ENCODE measurements at regions not wholly inside any gene's neighbourhood (a gene's known extent, or its start where the extent isn't known, plus 50 kb on each side); places are given as distances from the start of the nearest gene placed in this dataset.

DNA sequence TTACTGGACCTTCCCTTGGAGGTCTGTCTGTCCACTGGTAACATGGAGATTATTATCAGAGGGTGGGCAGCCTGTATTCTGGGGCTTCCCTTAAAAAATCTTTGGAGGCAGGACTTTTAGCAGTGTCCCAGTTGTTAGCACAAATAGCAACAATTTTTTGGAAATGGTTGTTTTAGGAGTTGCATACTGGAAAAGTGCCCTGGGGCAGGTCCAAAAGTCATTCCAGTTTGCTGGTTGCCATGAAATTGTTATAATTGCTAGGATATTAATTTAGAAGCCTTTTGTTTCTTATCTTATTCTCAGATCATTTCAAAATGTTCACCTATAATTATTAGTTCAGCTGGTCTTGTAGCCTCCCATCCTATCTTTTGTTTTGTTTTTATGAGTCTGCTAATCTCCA lies 71.0 kb downstream of the PTGS2 start:
- H2AFZ ChIP-seq (ENCODE audit: low read length): no peak overlapping the region

DNA sequence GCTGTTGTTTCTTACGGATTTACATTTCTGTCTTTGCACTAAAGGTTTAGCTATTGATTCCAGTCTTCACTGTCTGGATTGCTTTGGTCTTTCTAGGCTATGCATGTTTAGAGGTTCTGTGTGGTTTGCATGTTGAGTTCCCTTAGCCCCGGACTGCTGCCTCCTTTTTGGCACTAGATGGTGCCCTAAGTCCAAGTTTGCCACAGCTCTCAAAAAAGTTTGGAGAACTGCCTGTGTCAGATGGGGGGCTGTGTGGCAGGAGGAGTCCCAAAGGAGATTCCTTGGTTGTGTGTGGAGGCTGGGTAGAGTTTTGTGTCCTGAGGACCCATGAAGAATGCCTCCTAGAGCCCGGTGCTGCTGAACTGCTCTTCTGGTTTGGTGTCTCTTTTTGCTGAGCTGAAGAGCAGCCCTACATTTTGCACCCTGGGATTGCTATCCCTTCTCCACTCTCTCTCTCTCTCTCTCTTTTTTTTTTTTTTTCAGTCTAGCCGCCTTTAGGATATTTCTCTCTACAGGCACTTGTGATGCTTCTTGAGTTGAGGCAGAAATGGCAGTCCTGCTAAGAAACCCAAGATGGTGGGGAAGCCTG lies 74.4 kb downstream of the PTGS2 start:
- Histone ChIP-seq H2AFZ (ENCODE audit: low read length) (no peak overlapping the region), H3K27ac (ENCODE audit: insufficient read depth, low read length) (no peak overlapping the region), H3K9me3 (ENCODE audit: control insufficient read depth, insufficient read depth, low read depth, low read length) (no peaks in the 10 kb centered on the region), H3K27me3 (ENCODE audit: control insufficient read depth, insufficient read depth, low read length) (no peaks in the 10 kb centered on the region), H4K20me1 (ENCODE audit: control insufficient read depth, extremely low read depth, insufficient read depth, low read length) (no peaks in the 10 kb centered on the region), H3K4me2 (ENCODE audit: extremely low read depth, insufficient read depth, low read length) (no peak overlapping the region), H3K36me3 (ENCODE audit: control insufficient read depth, insufficient read depth, low read length) (no peaks in the 10 kb centered on the region), H3K9ac (ENCODE audit: insufficient read depth, low read length) (no peak overlapping the region), H3K4me3 (replicated peaks in 1 of 4; ENCODE audit: control extremely low read depth in 1 of 4, insufficient read depth in 1 of 4, low read depth in 3 of 4, low read length in 4 of 4) (no peak overlapping the region), H3K4me1 (ENCODE audit: control insufficient read depth, extremely low read depth, insufficient read depth, low read length) (no peaks in the 10 kb centered on the region), H3K79me2 (ENCODE audit: control insufficient read depth, insufficient read depth, low read length) (no peaks in the 10 kb centered on the region)
- DNase-seq (ENCODE audit: low read depth in 2 of 2): peak; percentile 50 to 60
- TF ChIP-seq, protein P1, sequence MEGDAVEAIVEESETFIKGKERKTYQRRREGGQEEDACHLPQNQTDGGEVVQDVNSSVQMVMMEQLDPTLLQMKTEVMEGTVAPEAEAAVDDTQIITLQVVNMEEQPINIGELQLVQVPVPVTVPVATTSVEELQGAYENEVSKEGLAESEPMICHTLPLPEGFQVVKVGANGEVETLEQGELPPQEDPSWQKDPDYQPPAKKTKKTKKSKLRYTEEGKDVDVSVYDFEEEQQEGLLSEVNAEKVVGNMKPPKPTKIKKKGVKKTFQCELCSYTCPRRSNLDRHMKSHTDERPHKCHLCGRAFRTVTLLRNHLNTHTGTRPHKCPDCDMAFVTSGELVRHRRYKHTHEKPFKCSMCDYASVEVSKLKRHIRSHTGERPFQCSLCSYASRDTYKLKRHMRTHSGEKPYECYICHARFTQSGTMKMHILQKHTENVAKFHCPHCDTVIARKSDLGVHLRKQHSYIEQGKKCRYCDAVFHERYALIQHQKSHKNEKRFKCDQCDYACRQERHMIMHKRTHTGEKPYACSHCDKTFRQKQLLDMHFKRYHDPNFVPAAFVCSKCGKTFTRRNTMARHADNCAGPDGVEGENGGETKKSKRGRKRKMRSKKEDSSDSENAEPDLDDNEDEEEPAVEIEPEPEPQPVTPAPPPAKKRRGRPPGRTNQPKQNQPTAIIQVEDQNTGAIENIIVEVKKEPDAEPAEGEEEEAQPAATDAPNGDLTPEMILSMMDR (conservative IDR thresholded peaks at IDR 0.05 in 1 of 2, IDR thresholded peaks at IDR 0.05 in 1 of 2; ENCODE audit: low read depth in 1 of 2, low read length in 2 of 2): peak; percentile 72 to 90
- no peak for TF ChIP-seq EZH2 (IDR thresholded peaks at IDR 0.05; ENCODE audit: low read length, missing control alignments)

More for the DNA sequence above, 71.0 kb downstream of the PTGS2 start:
- no peak overlapping the region for H3K9ac ChIP-seq (ENCODE audit: insufficient read depth, low read length)
- no peaks in the 10 kb centered on the region for H4K20me1 ChIP-seq (ENCODE audit: control insufficient read depth, extremely low read depth, insufficient read depth, low read length)
- H3K4me2 ChIP-seq (ENCODE audit: extremely low read depth, insufficient read depth, low read length): no peak overlapping the region
- no peaks in the 10 kb centered on the region for H3K79me2 ChIP-seq (ENCODE audit: control insufficient read depth, insufficient read depth, low read length)
- H3K4me3 ChIP-seq (replicated peaks in 1 of 4; ENCODE audit: control extremely low read depth in 1 of 4, insufficient read depth in 1 of 4, low read depth in 3 of 4, low read length in 4 of 4): no peak overlapping the region
- H3K36me3 ChIP-seq (ENCODE audit: control insufficient read depth, insufficient read depth, low read length): no peaks in the 10 kb centered on the region
- no peak for DNase-seq (ENCODE audit: low read depth in 2 of 2)
- TF ChIP-seq EZH2 (IDR thresholded peaks at IDR 0.05; ENCODE audit: low read length, missing control alignments): no peak
- TF ChIP-seq, protein P1 (conservative IDR thresholded peaks at IDR 0.05 in 1 of 2, IDR thresholded peaks at IDR 0.05 in 1 of 2; ENCODE audit: low read depth in 1 of 2, low read length in 2 of 2): no peak
- no peaks in the 10 kb centered on the region for H3K9me3 ChIP-seq (ENCODE audit: control insufficient read depth, insufficient read depth, low read depth, low read length)
- no peaks in the 10 kb centered on the region for H3K4me1 ChIP-seq (ENCODE audit: control insufficient read depth, extremely low read depth, insufficient read depth, low read length)
- no peaks in the 10 kb centered on the region for H3K27me3 ChIP-seq (ENCODE audit: control insufficient read depth, insufficient read depth, low read length)
- no peak overlapping the region for H3K27ac ChIP-seq (ENCODE audit: insufficient read depth, low read length)

DNA sequence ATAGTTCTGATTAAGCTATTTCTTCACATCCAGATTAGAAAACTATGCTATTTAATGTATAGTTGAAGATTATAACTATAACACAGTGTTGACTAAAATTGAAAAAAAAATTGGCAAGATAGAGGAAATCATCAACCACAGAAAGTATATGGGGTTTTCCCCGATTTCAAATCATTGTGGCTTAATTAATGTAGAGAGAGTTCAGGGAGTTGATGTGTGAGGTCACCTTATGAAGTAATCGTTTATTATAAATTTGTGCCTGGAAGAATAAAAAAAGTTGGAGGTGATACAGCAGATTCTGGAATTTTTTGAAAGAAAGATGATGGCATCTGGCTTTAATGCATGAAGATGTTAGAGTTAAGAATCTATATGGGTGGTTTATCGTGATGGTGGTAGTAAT lies 84.3 kb downstream of the PTGS2 start:
- DNase-seq (ENCODE audit: low read depth in 2 of 2): no peak
- no peaks in the 10 kb centered on the region for H3K9me3 ChIP-seq (ENCODE audit: control insufficient read depth, insufficient read depth, low read depth, low read length)
- H3K9ac ChIP-seq (ENCODE audit: insufficient read depth, low read length): no peak overlapping the region
- H3K27me3 ChIP-seq (ENCODE audit: control insufficient read depth, insufficient read depth, low read length): no peaks in the 10 kb centered on the region
- H3K4me1 ChIP-seq (ENCODE audit: control insufficient read depth, extremely low read depth, insufficient read depth, low read length): no peaks in the 10 kb centered on the region
- no peaks in the 10 kb centered on the region for H4K20me1 ChIP-seq (ENCODE audit: control insufficient read depth, extremely low read depth, insufficient read depth, low read length)
- H3K79me2 ChIP-seq (ENCODE audit: control insufficient read depth, insufficient read depth, low read length): no peaks in the 10 kb centered on the region
- H3K36me3 ChIP-seq (ENCODE audit: control insufficient read depth, insufficient read depth, low read length): no peaks in the 10 kb centered on the region
- no peak overlapping the region for H3K4me2 ChIP-seq (ENCODE audit: extremely low read depth, insufficient read depth, low read length)
- no peak overlapping the region for H2AFZ ChIP-seq (ENCODE audit: low read length)
- H3K27ac ChIP-seq (ENCODE audit: insufficient read depth, low read length): no peak overlapping the region
- TF ChIP-seq EZH2 (IDR thresholded peaks at IDR 0.05; ENCODE audit: low read length, missing control alignments): no peak
- TF ChIP-seq, protein P1 (conservative IDR thresholded peaks at IDR 0.05 in 1 of 2, IDR thresholded peaks at IDR 0.05 in 1 of 2; ENCODE audit: low read depth in 1 of 2, low read length in 2 of 2): no peak
- no peak overlapping the region for H3K4me3 ChIP-seq (replicated peaks in 1 of 4; ENCODE audit: control extremely low read depth in 1 of 4, insufficient read depth in 1 of 4, low read depth in 3 of 4, low read length in 4 of 4)

Measured in fibroblast of lung (primary cell).